ENCODE measurements at regions not wholly inside any gene's neighbourhood (a gene's known extent, or its start where the extent isn't known, plus 50 kb on each side); places are given as distances from the start of the nearest gene placed in this dataset.

DNA sequence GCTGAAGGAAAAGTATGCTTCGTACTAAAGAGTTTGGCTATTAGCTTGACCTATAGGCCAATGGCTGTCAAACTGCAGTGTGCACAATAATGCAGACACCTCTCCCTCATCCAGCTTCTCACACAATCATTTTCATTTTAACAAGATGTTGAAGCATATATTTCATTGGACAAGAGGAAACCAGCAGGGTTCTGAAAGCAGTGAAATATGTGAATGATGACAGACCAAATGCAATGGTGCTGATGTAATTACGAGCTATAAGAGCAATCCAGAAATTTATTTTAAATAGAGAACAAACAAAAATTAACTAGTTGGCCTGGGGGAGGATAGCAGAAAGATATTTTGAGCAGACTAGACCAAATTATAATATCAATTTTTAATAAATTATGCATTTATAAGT, 331.5 kb upstream of the AKR1E2 start:
- TF ChIP-seq POU2F2 (IDR thresholded peaks at IDR 0.05; ENCODE audit: low read depth, low read length) (no peak), POLR2A (IDR thresholded peaks at IDR 0.05; ENCODE audit: low read depth, low read length) (no peak)
